A549 (cell line): ENCODE measurements at regions not wholly inside any gene's neighbourhood (a gene's known extent, or its start where the extent isn't known, plus 50 kb on each side); places are given as distances from the start of the nearest gene placed in this dataset.

ENCODE experiments used
- ATAC-seq, 2 experiments: fragments of 200-7000 bp in 1 of 2; fragments of >200 bp in 1 of 2; cut with Nextera tagmentation in 1 of 2; cut with Tn5 transposase in 1 of 2; 3 replicates each; pipeline versions ENCODE4 v1.8.0 to v1.9.1; 2018 to 2020; ENCODE audit warnings: mild to moderate bottlenecking in 1 of 2, moderate library complexity in 1 of 2
- CTCF ChIA-PET: fragments of 300-600 bp; sonication (Branson Sonifier 250); formaldehyde crosslinking; extraction: SDS; loops from one replicate; lab custom pipeline; 2021; ENCODE audit warnings: antibody characterized with exemption, inconsistent platforms; lab: Yijun Ruan, JAX
- POLR2A ChIA-PET: fragments of 350-600 bp; formaldehyde crosslinking; extraction: SDS; loops from one replicate; lab custom pipeline; 2021; ENCODE audit warnings: antibody characterized with exemption, inconsistent platforms; lab: Yijun Ruan, JAX
- DNase-seq, 2 experiments: peaks; one replicate each; pipeline versions ENCODE4 v3.0.0 to v3.0.0-alpha.2; 2011 to 2016; ENCODE audit warnings: low read depth in 1 of 2, low spot score in 1 of 2
- FAIRE-seq: peaks from 2 replicates; lab custom pipeline; 2011; peaks lifted over from hg19 to GRCh38; lab: Jason Lieb, UNC
- H3K27ac ChIP-seq, 2 experiments: fragments of >200 bp; sonication (Bioruptor Twin); formaldehyde crosslinking; 3 replicates each; pipeline ENCODE4 v1.5.1; 2016 to 2017
- H3K4me1 ChIP-seq: fragments of >200 bp; sonication (Bioruptor Twin); formaldehyde crosslinking; 3 replicates; pipeline ENCODE4 v1.6.1; 2016
- H3K4me2 ChIP-seq: fragments of >200 bp; sonication (Bioruptor Twin); formaldehyde crosslinking; 3 replicates; pipeline ENCODE4 v1.6.1; 2016
- H3K4me3 ChIP-seq: fragments of >200 bp; sonication (Bioruptor Twin); formaldehyde crosslinking; 3 replicates; pipeline ENCODE4 v1.5.1; 2016
- H3K9me3 ChIP-seq: fragments of >200 bp; sonication (Bioruptor Twin); formaldehyde crosslinking; 3 replicates; pipeline ENCODE4 v1.6.1; 2016
- CHD2 ChIP-seq: fragments of 150-350 bp; IDR thresholded peaks from 2 replicates; pipeline ENCODE4 v1.6.1; 2014; ENCODE audit warnings: low read length; ENCODE audit not compliant: partially characterized antibody
- CHD4 ChIP-seq: fragments of 200-600 bp; sonication (generic); IDR thresholded peaks from 2 replicates; pipeline ENCODE4 v1.6.1; 2016; ENCODE audit warnings: antibody characterized with exemption, mild to moderate bottlenecking, borderline replicate concordance
- CTCF ChIP-seq: fragments of >200 bp; sonication (Bioruptor Twin); formaldehyde crosslinking; IDR thresholded peaks from 3 replicates; pipeline ENCODE4 v1.5.1; 2016
- E2F6 ChIP-seq: IDR thresholded peaks from 2 replicates; pipeline ENCODE4 v1.6.1; 2012; ENCODE audit warnings: low read depth, borderline replicate concordance
- EP300 ChIP-seq, 2 experiments: fragments of >200 bp; sonication (Bioruptor Twin); formaldehyde crosslinking; IDR thresholded peaks; 2 replicates in 1 of 2; 3 replicates in 1 of 2; pipeline ENCODE4 v1.6.1; 2016 to 2017
- ESRRA ChIP-seq: fragments of 150-350 bp; IDR thresholded peaks from 2 replicates; pipeline ENCODE4 v1.6.1; 2014; ENCODE audit warnings: mild to moderate bottlenecking, low read length, borderline replicate concordance
- FOSB ChIP-seq: fragments of 250-450 bp; sonication (Bioruptor Pico); IDR thresholded peaks from 2 replicates; pipeline ENCODE4 v1.5.0; 2020; ENCODE audit warnings: mild to moderate bottlenecking, moderate library complexity
- FOSL2 ChIP-seq, 2 experiments: fragments of 450-650 bp in 1 of 2; fragments of >200 bp in 1 of 2; sonication (Bioruptor Twin) in 1 of 2; formaldehyde crosslinking; IDR thresholded peaks; 2 replicates each; pipeline versions ENCODE4 v1.5.0 to v1.6.1; 2016 to 2020; ENCODE audit warnings: mild to moderate bottlenecking in 1 of 2, moderate library complexity in 1 of 2
- FOXS1 ChIP-seq: fragments of 250-450 bp; sonication (Bioruptor Pico); IDR thresholded peaks from 2 replicates; pipeline ENCODE4 v1.5.0; 2020; ENCODE audit warnings: mild to moderate bottlenecking, moderate library complexity
- HDAC2 ChIP-seq: fragments of 200-600 bp; sonication (generic); IDR thresholded peaks from 2 replicates; pipeline ENCODE4 v1.6.1; 2016
- HMGXB4 ChIP-seq: fragments of 250-450 bp; sonication (Bioruptor Pico); IDR thresholded peaks from 2 replicates; pipeline ENCODE4 v1.5.0; 2021; ENCODE audit warnings: mild to moderate bottlenecking, moderate library complexity, borderline replicate concordance
- JUN ChIP-seq, 2 experiments: fragments of >200 bp; sonication (Bioruptor Twin); formaldehyde crosslinking; IDR thresholded peaks; 2 replicates in 1 of 2; 3 replicates in 1 of 2; pipeline ENCODE4 v1.6.1; 2016 to 2017
- MAFK ChIP-seq: fragments of 450-650 bp; IDR thresholded peaks from 2 replicates; pipeline ENCODE4 v1.6.1; 2014; ENCODE audit not compliant: partially characterized antibody
- MYC ChIP-seq: IDR thresholded peaks from 2 replicates; pipeline ENCODE4 v1.6.1; 2012; ENCODE audit warnings: mild to moderate bottlenecking, inconsistent platforms, low read length, improper control_type of control experiment, borderline replicate concordance
- NFE2L2 ChIP-seq: fragments of 150-350 bp; conservative IDR thresholded peaks from 2 replicates; pipeline ENCODE4 v1.6.1; 2014; ENCODE audit warnings: low read length
- NPAS2 ChIP-seq: fragments of 250-450 bp; sonication (Bioruptor Pico); IDR thresholded peaks from 2 replicates; pipeline ENCODE4 v1.8.0; 2022; ENCODE audit warnings: mild to moderate bottlenecking, moderate library complexity, borderline replicate concordance
- POLR2A ChIP-seq: IDR thresholded peaks from 2 replicates; pipeline ENCODE4 v1.6.1; 2012; ENCODE audit warnings: mild to moderate bottlenecking, low read length
- RAD21 ChIP-seq, 2 experiments: fragments of >200 bp in 1 of 2; sonication (Bioruptor Twin) in 1 of 2; formaldehyde crosslinking in 1 of 2; IDR thresholded peaks in 1 of 2; conservative IDR thresholded peaks in 1 of 2; 2 replicates in 1 of 2; 3 replicates in 1 of 2; pipeline ENCODE4 v1.6.1; 2012 to 2018; ENCODE audit warnings: inconsistent platforms in 1 of 2
- RARB ChIP-seq: fragments of 250-450 bp; sonication (Bioruptor Pico); IDR thresholded peaks from 2 replicates; pipeline ENCODE4 v1.8.0; 2021; ENCODE audit warnings: mild to moderate bottlenecking, moderate library complexity
- REST ChIP-seq: fragments of 200-600 bp; sonication (generic); IDR thresholded peaks from 2 replicates; pipeline ENCODE4 v1.6.1; 2016; ENCODE audit warnings: antibody characterized with exemption, mild to moderate bottlenecking, moderate library complexity
- RFX5 ChIP-seq: fragments of 450-650 bp; IDR thresholded peaks from 2 replicates; pipeline ENCODE4 v1.7.1; 2014; ENCODE audit warnings: antibody characterized with exemption, mild to moderate bottlenecking, moderate library complexity
- ZFP36 ChIP-seq: fragments of 450-650 bp; IDR thresholded peaks from 2 replicates; pipeline ENCODE4 v1.6.1; 2014; ENCODE audit warnings: borderline replicate concordance; ENCODE audit not compliant: partially characterized antibody
- ZNF302 ChIP-seq: fragments of 250-450 bp; sonication (Bioruptor Pico); IDR thresholded peaks from 2 replicates; pipeline ENCODE4 v1.9.0; 2021; ENCODE audit warnings: inconsistent platforms, mild to moderate bottlenecking, moderate library complexity
- WGBS: methylation state at CpG from one replicate; pipeline ENCODE4 v1.1.6; 2017; ENCODE audit errors: missing lambda C conversion rate; 5-methylcytosine and 5-hydroxymethylcytosine counted together

- DNase-seq (no peak), ATAC-seq (no peak), FAIRE-seq (no peak)
- Histone ChIP-seq H3K27ac (no peak overlapping the region), H3K4me2 (no peak overlapping the region), H3K4me3 (no peak overlapping the region), H3K4me1 (no peaks in the 10 kb centered on the region), H3K9me3 (no peaks in the 10 kb centered on the region)
- ChIA-PET CTCF (no interaction called here), POLR2A (no interaction called here)
- TF ChIP-seq JUN (IDR thresholded peaks at IDR 0.05) (no peak), CHD2 (no peak), POLR2A (no peak), RARB (CRISPR knock-in tag) (no peak)
- WGBS = 27% methylated on average over 2 of the region's 2 CpGs
These were observed 354.9 kb upstream of the FAT3 start for GRCh38 chr11:91869686-91870085.

- no peak for ATAC-seq
- ChIA-PET CTCF (no interaction called here), POLR2A (no interaction called here)
- 45% methylated on average over 3 of the region's 3 CpGs for WGBS
- Histone ChIP-seq H3K9me3 (no peaks in the 10 kb centered on the region), H3K27ac (no peak overlapping the region), H3K4me2 (no peak overlapping the region), H3K4me1 (no peaks in the 10 kb centered on the region), H3K4me3 (no peak overlapping the region)
- DNase-seq = no peak
- FAIRE-seq = no peak
- TF ChIP-seq NFE2L2 (no peak), REST (no peak), RAD21 (conservative IDR thresholded peaks at IDR 0.05 in 1 of 2, IDR thresholded peaks at IDR 0.05 in 1 of 2) (no peak)
These were observed 358.0 kb upstream of the FAT3 start for GRCh38 chr11:91866642-91867041.

- no peaks in the 10 kb centered on the region for H3K4me1 ChIP-seq
- DNase-seq = no peak
- ATAC-seq = no peak
- no peak overlapping the region for H3K4me3 ChIP-seq
- POLR2A ChIA-PET = no interaction called here
- CTCF ChIA-PET = no interaction called here
- no peaks in the 10 kb centered on the region for H3K9me3 ChIP-seq
- H3K4me2 ChIP-seq = no peak overlapping the region
- TF ChIP-seq E2F6 (no peak), HDAC2 (no peak), ZNF302 (no peak), HMGXB4 (CRISPR knock-in tag) (no peak), FOSL2 (IDR thresholded peaks at IDR 0.05) (no peak), FOSL2 (CRISPR knock-in tag; IDR thresholded peaks at IDR 0.05) (no peak), MYC (no peak), CTCF (no peak), RFX5 (no peak), ZFP36 (no peak), MAFK (no peak), NFE2L2 (no peak), FOSB (CRISPR knock-in tag) (no peak), CHD4 (no peak), ESRRA (no peak), EP300 (IDR thresholded peaks at IDR 0.05) (no peak), FOXS1 (no peak), NPAS2 (CRISPR knock-in tag) (no peak), CHD2 (no peak)
- H3K27ac ChIP-seq = no peak overlapping the region
- WGBS = 61% methylated on average over 3 of the region's 3 CpGs
- FAIRE-seq = no peak
These were observed 364.0 kb upstream of the FAT3 start for GRCh38 chr11:91860661-91861060.
